Suppressor macrophage (primary cell): ENCODE measurements at regions not wholly inside any gene's neighbourhood (a gene's known extent, or its start where the extent isn't known, plus 50 kb on each side); places are given as distances from the start of the nearest gene placed in this dataset.

Experiments
- DNase-seq, 4 experiments: peaks; one replicate each; pipeline ENCODE4 v3.0.0-alpha.2; 2020 to 2022

GRCh38 chr2:149841396-149841795 lies 253.8 kb upstream of the MMADHC start:
- DNase-seq, result no peak

GRCh38 chr2:149832324-149832723 lies 244.7 kb upstream of the MMADHC start:
- DNase-seq, result peak in 1 of 4 experiments; percentile 43

- no peak for DNase-seq
Measured at GRCh38 chr2:149828520-149829210, 241.1 kb upstream of the MMADHC start.

GRCh38 chr2:149827585-149828126 lies 240.1 kb upstream of the MMADHC start:
- DNase-seq, result no peak

GRCh38 chr2:149826471-149827125 lies 239.0 kb upstream of the MMADHC start:
- no peak for DNase-seq

GRCh38 chr2:149825473-149825872 lies 237.9 kb upstream of the MMADHC start:
- no peak for DNase-seq

GRCh38 chr2:149824136-149824535 lies 236.6 kb upstream of the MMADHC start:
- DNase-seq, result no peak

- DNase-seq, result no peak
Measured at GRCh38 chr2:149819356-149819957, 231.9 kb upstream of the MMADHC start.

GRCh38 chr2:149816756-149817551 lies 229.4 kb upstream of the MMADHC start:
- DNase-seq, result no peak

GRCh38 chr2:149815941-149816340 lies 228.4 kb upstream of the MMADHC start:
- DNase-seq, result no peak

GRCh38 chr2:149814901-149815300 lies 227.3 kb upstream of the MMADHC start:
- no peak for DNase-seq

GRCh38 chr2:149814049-149814448 lies 226.5 kb upstream of the MMADHC start:
- DNase-seq, result no peak

GRCh38 chr2:149808556-149808955 lies 221.0 kb upstream of the MMADHC start:
- peak in 2 of 4 experiments; percentile 3 to 49 for DNase-seq

- DNase-seq, result no peak
Measured at GRCh38 chr2:149806651-149807050, 219.1 kb upstream of the MMADHC start.

GRCh38 chr2:149800624-149801542 lies 213.3 kb upstream of the MMADHC start:
- DNase-seq, result no peak

- peak in 2 of 4 experiments; percentile 3 to 30 for DNase-seq
Measured at GRCh38 chr2:149799013-149799705, 211.6 kb upstream of the MMADHC start.

GRCh38 chr2:149797030-149797429 lies 209.5 kb upstream of the MMADHC start:
- no peak for DNase-seq

GRCh38 chr2:149789549-149789948 lies 202.0 kb upstream of the MMADHC start:
- DNase-seq, result no peak

- DNase-seq, result no peak
Measured at GRCh38 chr2:149787206-149787605, 199.6 kb upstream of the MMADHC start.

- DNase-seq, result no peak
Measured at GRCh38 chr2:149783284-149783683, 195.7 kb upstream of the MMADHC start.

GRCh38 chr2:149782572-149782971 lies 195.0 kb upstream of the MMADHC start:
- no peak for DNase-seq
